SH-SY5Y (cell line): ENCODE measurements at regions not wholly inside any gene's neighbourhood (a gene's known extent, or its start where the extent isn't known, plus 50 kb on each side); places are given as distances from the start of the nearest gene placed in this dataset.

ENCODE experiments used
- GATA2 ChIP-seq: IDR thresholded peaks from 2 replicates; pipeline ENCODE4 v1.6.1; 2011; ENCODE audit warnings: mild to moderate bottlenecking, low read depth, low read length
- GATA3 ChIP-seq: IDR thresholded peaks from 2 replicates; pipeline ENCODE4 v1.6.1; 2011; ENCODE audit warnings: low read depth, mild to moderate bottlenecking, low read length, moderate library complexity

- TF ChIP-seq GATA3 (no peak), GATA2 (no peak)
Observed at GRCh38 chr10:31707093-31708039, 221.3 kb downstream of the ARHGAP12 start.
